ENCODE measurements at regions not wholly inside any gene's neighbourhood (a gene's known extent, or its start where the extent isn't known, plus 50 kb on each side); places are given as distances from the start of the nearest gene placed in this dataset.
"Not testable (repeated sequence)": the region's sequence is repeated elsewhere in the genome, so short reads cannot be mapped to it uniquely, and the experiment has no call there.

GRCh38 chr1:120949724-120950123 is 60.2 kb downstream of the PPIAL4A start:
- H3K27me3 ChIP-seq (ENCODE audit: insufficient read depth, low read depth); BruUV-seq (replicated peaks); H3K36me3 ChIP-seq (ENCODE audit: low read depth); H3K4me2 ChIP-seq; H3K9me2 ChIP-seq (ENCODE audit: insufficient read depth); POLR2A ChIA-PET (ENCODE audit: unreplicated experiment); H3F3A ChIP-seq (ENCODE audit: insufficient read depth, low read depth); CTCF ChIA-PET; H3K79me2 ChIP-seq (ENCODE audit: low read depth); H3K9me3 ChIP-seq (ENCODE audit: insufficient read depth, low read depth); intact Hi-C loops (cut with micrococcal nuclease; ENCODE audit: unreplicated experiment); H2AFZ ChIP-seq; H3K27ac ChIP-seq; H4K20me1 ChIP-seq (ENCODE audit: insufficient read depth); H3K4me3 ChIP-seq; DNase-seq; H3K4me1 ChIP-seq (replicated peaks; ENCODE audit: insufficient read depth): not testable (repeated sequence)

- H3F3A ChIP-seq (ENCODE audit: insufficient read depth, low read depth); H3K9me3 ChIP-seq (ENCODE audit: insufficient read depth, low read depth); H3K79me2 ChIP-seq (ENCODE audit: low read depth); H3K9me2 ChIP-seq (ENCODE audit: insufficient read depth); H3K4me2 ChIP-seq; BruUV-seq (replicated peaks); H3K27me3 ChIP-seq (ENCODE audit: insufficient read depth, low read depth); intact Hi-C loops (cut with micrococcal nuclease; ENCODE audit: unreplicated experiment); H3K27ac ChIP-seq; CTCF ChIA-PET; H4K20me1 ChIP-seq (ENCODE audit: insufficient read depth); H3K4me3 ChIP-seq; H3K4me1 ChIP-seq (replicated peaks; ENCODE audit: insufficient read depth); H2AFZ ChIP-seq; DNase-seq; POLR2A ChIA-PET (ENCODE audit: unreplicated experiment); H3K36me3 ChIP-seq (ENCODE audit: low read depth): not testable (repeated sequence)
Observed at GRCh38 chr1:120950633-120951032, 61.1 kb downstream of the PPIAL4A start.

GRCh38 chr1:120951100-120951499 is 61.5 kb downstream of the PPIAL4A start:
- H3K4me1 ChIP-seq (replicated peaks; ENCODE audit: insufficient read depth); POLR2A ChIA-PET (ENCODE audit: unreplicated experiment); H2AFZ ChIP-seq; H3K27me3 ChIP-seq (ENCODE audit: insufficient read depth, low read depth); H3K4me3 ChIP-seq; H3F3A ChIP-seq (ENCODE audit: insufficient read depth, low read depth); H3K36me3 ChIP-seq (ENCODE audit: low read depth); H3K4me2 ChIP-seq; H3K9me2 ChIP-seq (ENCODE audit: insufficient read depth); H3K9me3 ChIP-seq (ENCODE audit: insufficient read depth, low read depth); H3K27ac ChIP-seq; H3K79me2 ChIP-seq (ENCODE audit: low read depth); H4K20me1 ChIP-seq (ENCODE audit: insufficient read depth); intact Hi-C loops (cut with micrococcal nuclease; ENCODE audit: unreplicated experiment); DNase-seq; CTCF ChIA-PET; BruUV-seq (replicated peaks): not testable (repeated sequence)

GRCh38 chr1:120952207-120952870 is 62.8 kb downstream of the PPIAL4A start:
- intact Hi-C loops (cut with micrococcal nuclease; ENCODE audit: unreplicated experiment); H3K36me3 ChIP-seq (ENCODE audit: low read depth); H2AFZ ChIP-seq; H3K27me3 ChIP-seq (ENCODE audit: insufficient read depth, low read depth); DNase-seq; H3K4me1 ChIP-seq (replicated peaks; ENCODE audit: insufficient read depth); H3K4me3 ChIP-seq; CTCF ChIA-PET; POLR2A ChIA-PET (ENCODE audit: unreplicated experiment); H3K9me3 ChIP-seq (ENCODE audit: insufficient read depth, low read depth); H3K27ac ChIP-seq; BruUV-seq (replicated peaks); H3K79me2 ChIP-seq (ENCODE audit: low read depth); H3K9me2 ChIP-seq (ENCODE audit: insufficient read depth); H4K20me1 ChIP-seq (ENCODE audit: insufficient read depth); H3F3A ChIP-seq (ENCODE audit: insufficient read depth, low read depth); H3K4me2 ChIP-seq: not testable (repeated sequence)

GRCh38 chr1:120952871-120953265 is 63.3 kb downstream of the PPIAL4A start:
- BruUV-seq (replicated peaks); DNase-seq; POLR2A ChIA-PET (ENCODE audit: unreplicated experiment); H3K4me1 ChIP-seq (replicated peaks; ENCODE audit: insufficient read depth); H3K9me3 ChIP-seq (ENCODE audit: insufficient read depth, low read depth); H4K20me1 ChIP-seq (ENCODE audit: insufficient read depth); H3F3A ChIP-seq (ENCODE audit: insufficient read depth, low read depth); H3K27me3 ChIP-seq (ENCODE audit: insufficient read depth, low read depth); H3K79me2 ChIP-seq (ENCODE audit: low read depth); H3K4me3 ChIP-seq; H3K9me2 ChIP-seq (ENCODE audit: insufficient read depth); H3K36me3 ChIP-seq (ENCODE audit: low read depth); CTCF ChIA-PET; H3K4me2 ChIP-seq; H3K27ac ChIP-seq; intact Hi-C loops (cut with micrococcal nuclease; ENCODE audit: unreplicated experiment); H2AFZ ChIP-seq: not testable (repeated sequence)
